Natural killer cell (primary cell): ENCODE measurements at regions not wholly inside any gene's neighbourhood (a gene's known extent, or its start where the extent isn't known, plus 50 kb on each side); places are given as distances from the start of the nearest gene placed in this dataset.
A peak's percentile ranks its signal among the peaks of the same experiment; 100 is the strongest.

Experiments used
- ATAC-seq, 3 donors: fragments of 150-1000 bp in 2 of 3; fragments of 200-7000 bp in 1 of 3; cut with Tn5 transposase; 1 replicate in 1 of 3; 2 replicates in 2 of 3; pipeline ENCODE4 v1.10.0; 2021; ENCODE audit warnings: mild to moderate bottlenecking in 2 of 3, moderate library complexity in 2 of 3
- DNase-seq, 2 donors: peaks; one replicate each; pipeline versions ENCODE4 v3.0.0 to v3.0.0-alpha.2; 2013 to 2021; ENCODE audit warnings: mixed read lengths in 1 of 2
- H3K27ac ChIP-seq: one replicate; pipeline ENCODE4 v1.5.1; 2013; ENCODE audit warnings: mild to moderate bottlenecking, low read length
- H3K27me3 ChIP-seq: one replicate; pipeline ENCODE4 v1.6.1; 2013; ENCODE audit warnings: low read length; ENCODE audit not compliant: control insufficient read depth, insufficient read depth
- H3K36me3 ChIP-seq: one replicate; pipeline ENCODE4 v1.6.1; 2013; ENCODE audit warnings: low read length; ENCODE audit not compliant: control insufficient read depth, insufficient read depth
- H3K4me1 ChIP-seq: one replicate; pipeline ENCODE4 v1.6.1; 2013; ENCODE audit warnings: low read length; ENCODE audit not compliant: control insufficient read depth, insufficient read depth
- H3K4me3 ChIP-seq: one replicate; pipeline ENCODE4 v1.5.1; 2013; ENCODE audit warnings: low read length
- H3K9me3 ChIP-seq: one replicate; pipeline ENCODE4 v1.6.1; 2013; ENCODE audit warnings: low read length; ENCODE audit not compliant: control insufficient read depth, insufficient read depth
- H3K27ac Mint-ChIP-seq, 2 donors: one replicate each; pipeline ENCODE4 v1.8.0; 2022; ENCODE audit warnings: mild to moderate bottlenecking in 2 of 2, mixed read lengths in 2 of 2, moderate library complexity in 1 of 2
- H3K27me3 Mint-ChIP-seq, 2 donors: one replicate each; pipeline ENCODE4 v1.8.0; 2022; ENCODE audit warnings: low read depth in 2 of 2, mixed read lengths in 2 of 2
- H3K36me3 Mint-ChIP-seq: one replicate; pipeline ENCODE4 v1.8.0; 2022; ENCODE audit warnings: mixed read lengths
- H3K4me1 Mint-ChIP-seq, 2 donors: one replicate each; pipeline ENCODE4 v1.8.0; 2022; ENCODE audit warnings: mixed read lengths in 2 of 2
- H3K4me3 Mint-ChIP-seq: one replicate; pipeline ENCODE4 v1.8.0; 2022; ENCODE audit warnings: mild to moderate bottlenecking, moderate library complexity, mixed read lengths
- H3K9me3 Mint-ChIP-seq, 2 donors: one replicate each; pipeline ENCODE4 v1.8.0; 2022; ENCODE audit warnings: mixed read lengths in 2 of 2
- WGBS: methylation state at CpG from one replicate; pipeline ENCODE4 v1.1.7; 2013; ENCODE audit warnings: missing lambda C conversion rate; ENCODE audit not compliant: insufficient coverage; 5-methylcytosine and 5-hydroxymethylcytosine counted together
- intact Hi-C: fragments of 100-400 bp; cut with micrococcal nuclease; formaldehyde crosslinking; loops from one replicate; pipeline ENCODE4 v1.14.2; 2022
- TF ChIP-seq, protein P1 (sequence below): fragments of 200-600 bp; IDR thresholded peaks from one replicate; pipeline ENCODE4 v1.8.0; 2022; ENCODE audit warnings: antibody characterized with exemption

DNA sequence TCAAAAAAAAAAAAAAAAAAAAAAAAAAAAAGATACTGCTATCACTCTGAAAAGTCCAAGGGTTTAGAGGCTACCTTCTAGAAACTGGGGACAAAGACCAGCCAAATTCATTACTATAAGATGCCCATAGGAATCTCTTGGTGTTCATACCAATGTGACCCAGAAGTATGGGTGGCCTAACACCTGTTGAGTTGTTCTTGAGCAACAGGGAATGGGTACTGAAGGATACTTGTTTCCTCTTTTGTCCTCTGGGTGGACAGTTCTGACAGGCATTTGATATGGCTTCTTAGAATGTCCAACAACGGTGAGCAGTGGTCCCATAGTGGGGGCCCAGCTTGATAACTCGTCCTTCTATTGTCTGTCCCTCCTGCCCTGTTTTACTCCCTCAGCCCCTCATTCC lies 141.4 kb upstream of the PLEKHM1 start:
- H3K4me3 Mint-ChIP-seq: no peak overlapping the region
- H3K9me3 Mint-ChIP-seq: no peaks in the 10 kb centered on the region
- Histone ChIP-seq H3K27ac (no peak overlapping the region), H3K9me3 (no peaks in the 10 kb centered on the region), H3K4me3 (no peak overlapping the region), H3K27me3 (no peaks in the 10 kb centered on the region), H3K4me1 (no peaks in the 10 kb centered on the region), H3K36me3 (peaks cover 45% of the 10 kb centered on the region)
- intact Hi-C loops: no loop called here
- peaks cover 18% of the 10 kb centered on the region for H3K36me3 Mint-ChIP-seq
- ATAC-seq (no peak), DNase-seq (no peak)
- H3K4me1 Mint-ChIP-seq: peaks cover 0 to 5% of the 10 kb centered on the region in 2 donors
- 96% methylated on average over 2 of the region's 2 CpGs for WGBS
- no peak overlapping the region for H3K27ac Mint-ChIP-seq
- TF ChIP-seq, protein P1, sequence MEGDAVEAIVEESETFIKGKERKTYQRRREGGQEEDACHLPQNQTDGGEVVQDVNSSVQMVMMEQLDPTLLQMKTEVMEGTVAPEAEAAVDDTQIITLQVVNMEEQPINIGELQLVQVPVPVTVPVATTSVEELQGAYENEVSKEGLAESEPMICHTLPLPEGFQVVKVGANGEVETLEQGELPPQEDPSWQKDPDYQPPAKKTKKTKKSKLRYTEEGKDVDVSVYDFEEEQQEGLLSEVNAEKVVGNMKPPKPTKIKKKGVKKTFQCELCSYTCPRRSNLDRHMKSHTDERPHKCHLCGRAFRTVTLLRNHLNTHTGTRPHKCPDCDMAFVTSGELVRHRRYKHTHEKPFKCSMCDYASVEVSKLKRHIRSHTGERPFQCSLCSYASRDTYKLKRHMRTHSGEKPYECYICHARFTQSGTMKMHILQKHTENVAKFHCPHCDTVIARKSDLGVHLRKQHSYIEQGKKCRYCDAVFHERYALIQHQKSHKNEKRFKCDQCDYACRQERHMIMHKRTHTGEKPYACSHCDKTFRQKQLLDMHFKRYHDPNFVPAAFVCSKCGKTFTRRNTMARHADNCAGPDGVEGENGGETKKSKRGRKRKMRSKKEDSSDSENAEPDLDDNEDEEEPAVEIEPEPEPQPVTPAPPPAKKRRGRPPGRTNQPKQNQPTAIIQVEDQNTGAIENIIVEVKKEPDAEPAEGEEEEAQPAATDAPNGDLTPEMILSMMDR: no peak
- no peaks in the 10 kb centered on the region for H3K27me3 Mint-ChIP-seq

DNA sequence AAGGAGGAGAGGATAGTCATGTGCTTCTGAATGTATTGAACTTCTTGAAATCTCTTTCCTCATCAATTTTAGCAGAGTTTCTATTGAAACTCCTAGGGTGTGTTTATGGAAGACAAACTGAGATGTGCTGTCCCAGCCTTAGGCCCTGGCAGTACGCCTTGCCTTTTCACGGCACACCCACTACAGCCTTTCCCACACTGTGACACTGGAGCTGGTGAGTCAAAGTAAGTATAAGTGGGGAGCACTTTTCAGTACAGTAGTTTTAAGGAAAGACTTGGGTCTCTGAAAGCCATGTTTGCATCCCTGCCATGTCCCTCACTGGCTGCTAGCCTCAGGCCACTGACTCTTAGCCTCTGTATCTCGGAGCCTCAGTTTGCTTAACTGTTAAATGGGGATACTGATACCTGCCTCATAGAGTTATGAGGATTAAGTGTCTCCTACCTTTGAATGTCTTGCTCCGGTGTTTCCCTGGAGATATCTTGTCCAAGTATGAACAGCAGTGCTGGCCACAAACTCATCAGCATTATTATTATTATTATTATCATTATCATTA lies 144.7 kb upstream of the CRHR1 start:
- Histone ChIP-seq H3K4me3 (no peak overlapping the region), H3K9me3 (no peaks in the 10 kb centered on the region), H3K4me1 (peaks cover 14% of the 10 kb centered on the region), H3K36me3 (peaks cover 16% of the 10 kb centered on the region), H3K27ac (no peak overlapping the region), H3K27me3 (no peaks in the 10 kb centered on the region)
- intact Hi-C loops: no loop called here
- 100% methylated on average over 2 of the region's 4 CpGs for WGBS
- DNase-seq (no peak), ATAC-seq (no peak)
- H3K9me3 Mint-ChIP-seq: no peaks in the 10 kb centered on the region
- peaks cover 9% of the 10 kb centered on the region for H3K36me3 Mint-ChIP-seq
- H3K4me3 Mint-ChIP-seq: no peak overlapping the region
- TF ChIP-seq, protein P1: no peak
- peak overlapping the region in 1 of 2 donors; percentile 83 for H3K27ac Mint-ChIP-seq
- H3K4me1 Mint-ChIP-seq: peaks cover 10 to 11% of the 10 kb centered on the region in 2 donors
- H3K27me3 Mint-ChIP-seq: peaks cover 0 to 3% of the 10 kb centered on the region in 2 donors

DNA sequence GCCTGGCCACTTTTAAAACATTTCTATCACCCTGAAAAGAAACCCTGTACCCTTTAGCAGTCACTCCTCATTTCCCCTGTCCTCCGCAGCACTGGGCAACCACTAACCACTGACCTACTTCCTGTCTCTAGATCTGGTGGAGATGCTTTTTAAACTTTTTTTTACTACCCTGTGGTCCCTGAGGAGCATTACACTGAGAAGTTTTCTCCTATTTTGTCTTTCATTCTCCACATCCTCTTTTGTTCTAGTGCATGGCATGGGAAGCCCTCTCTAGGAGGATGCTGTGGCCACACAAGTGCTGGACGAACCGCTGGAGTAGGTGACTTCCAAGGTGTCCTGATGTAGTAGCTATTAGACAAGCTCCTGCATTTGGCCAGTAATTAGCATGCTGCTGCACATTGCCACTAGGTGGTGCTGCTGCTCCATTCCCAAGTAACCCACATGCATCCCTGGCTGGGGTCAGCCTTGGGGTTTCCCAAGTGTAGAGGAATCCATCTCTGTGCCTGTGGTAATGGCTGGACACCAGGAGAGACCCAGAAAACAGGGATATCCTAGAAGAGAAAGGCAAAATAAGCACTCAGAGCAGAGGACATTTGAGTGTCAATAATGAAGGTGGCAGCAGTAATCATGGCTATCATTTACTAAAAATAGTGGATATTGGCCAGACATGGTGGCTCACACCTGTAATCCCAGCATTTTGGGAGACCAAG lies 143.8 kb upstream of the CRHR1 start:
- peaks cover 14% of the 10 kb centered on the region for H3K36me3 ChIP-seq
- DNase-seq (peak; percentile 68 to 88), ATAC-seq (peak; percentile 87 to 93 (median 87))
- H3K4me3 Mint-ChIP-seq: peak overlapping the region; percentile 79
- 0% methylated on average over 3 of the region's 3 CpGs for WGBS
- H3K27me3 Mint-ChIP-seq: peaks cover 3% of the 10 kb centered on the region in 2 donors
- no peak overlapping the region for H3K4me3 ChIP-seq
- peaks cover 9% of the 10 kb centered on the region for H3K36me3 Mint-ChIP-seq
- TF ChIP-seq, protein P1: peak; percentile 98
- H3K27ac ChIP-seq: peak overlapping the region; percentile 22
- H3K9me3 Mint-ChIP-seq: no peaks in the 10 kb centered on the region
- no peaks in the 10 kb centered on the region for H3K9me3 ChIP-seq
- H3K4me1 Mint-ChIP-seq: peaks cover 10 to 11% of the 10 kb centered on the region in 2 donors
- intact Hi-C loops: loop anchor here (1.0 kb wide), 1 partner anchor 192 kb away; no protein-coding TSS in a partner anchor
- H3K4me1 ChIP-seq: peaks cover 14% of the 10 kb centered on the region
- no peaks in the 10 kb centered on the region for H3K27me3 ChIP-seq
- peak overlapping the region; percentile 67 to 83 for H3K27ac Mint-ChIP-seq
